H1 (cell line): ENCODE measurements at regions not wholly inside any gene's neighbourhood (a gene's known extent, or its start where the extent isn't known, plus 50 kb on each side); places are given as distances from the start of the nearest gene placed in this dataset.
"Not testable (repeated sequence)": the region's sequence is repeated elsewhere in the genome, so short reads cannot be mapped to it uniquely, and the experiment has no call there.

Source experiments
- CTCF ChIA-PET: fragments of 300-600 bp; sonication (Branson Sonifier 250); formaldehyde crosslinking; loops from one replicate; lab custom pipeline; 2021; ENCODE audit not compliant: partially characterized antibody; lab: Charles Lee
- POLR2A ChIA-PET: fragments of 300-600 bp; sonication (Branson Sonifier 250); formaldehyde crosslinking; loops from one replicate; lab custom pipeline; 2021; ENCODE audit warnings: inconsistent platforms; ENCODE audit not compliant: partially characterized antibody; lab: Charles Lee
- DNase-seq, 2 experiments: peaks; one replicate each; pipeline versions ENCODE4 v3.0.0 to v3.0.0-alpha.2; 2010 to 2022; ENCODE audit warnings: low spot score in 2 of 2, low read depth in 1 of 2, mixed read lengths in 1 of 2
- FAIRE-seq: peaks from 2 replicates; lab custom pipeline; 2011; peaks lifted over from hg19 to GRCh38; lab: Jason Lieb, UNC
- H2AFZ ChIP-seq: 2 replicates; pipeline ENCODE4 v1.8.1; 2012; ENCODE audit warnings: low read length, inconsistent platforms
- H2AK5ac ChIP-seq: 2 replicates; pipeline ENCODE4 v1.6.1; 2013; ENCODE audit warnings: low read depth, low read length
- H2BK120ac ChIP-seq: replicated peaks from 2 replicates; pipeline ENCODE3; 2013; ENCODE audit warnings: low read depth, low read length, inconsistent platforms
- H2BK12ac ChIP-seq: 2 replicates; pipeline ENCODE4 v1.6.1; 2013; ENCODE audit warnings: low read depth, low read length
- H2BK15ac ChIP-seq: 2 replicates; pipeline ENCODE4 v1.6.1; 2013; ENCODE audit warnings: low read length
- H2BK20ac ChIP-seq: 2 replicates; pipeline ENCODE4 v1.6.1; 2013; ENCODE audit warnings: low read length
- H2BK5ac ChIP-seq: 2 replicates; pipeline ENCODE4 v1.6.1; 2013; ENCODE audit warnings: low read depth, low read length
- H3K14ac ChIP-seq: 2 replicates; pipeline ENCODE4 v1.6.1; 2013; ENCODE audit warnings: inconsistent platforms; ENCODE audit not compliant: insufficient read length
- H3K18ac ChIP-seq: 2 replicates; pipeline ENCODE4 v1.6.1; 2013; ENCODE audit warnings: low read length; ENCODE audit errors: extremely low read depth
- H3K23ac ChIP-seq: 2 replicates; pipeline ENCODE4 v1.6.1; 2013; ENCODE audit warnings: inconsistent platforms; ENCODE audit not compliant: insufficient read length
- H3K23me2 ChIP-seq: 2 replicates; pipeline ENCODE4 v1.6.1; 2013; ENCODE audit warnings: low read depth, low read length
- H3K27ac ChIP-seq: 2 replicates; pipeline ENCODE4 v1.6.1; 2011; ENCODE audit warnings: low read depth, low read length, inconsistent platforms
- H3K27me3 ChIP-seq, 4 experiments: replicated peaks in 1 of 4; 1 replicate in 1 of 4; 2 replicates in 3 of 4; pipeline versions ENCODE4 v1.6.1 to v1.8.1; 2011 to 2013; ENCODE audit warnings: low read length in 3 of 4, mild to moderate bottlenecking in 3 of 4, inconsistent platforms in 2 of 4, mixed read lengths in 2 of 4, moderate library complexity in 1 of 4; ENCODE audit not compliant: control insufficient read depth in 3 of 4, insufficient read depth in 3 of 4; ENCODE audit errors: extremely low read depth in 1 of 4
- H3K36me3 ChIP-seq, 4 experiments: 2 replicates each; pipeline versions ENCODE4 v1.6.1 to v1.8.1; 2011 to 2013; ENCODE audit warnings: mild to moderate bottlenecking in 4 of 4, low read length in 3 of 4, moderate library complexity in 2 of 4, control low read depth in 1 of 4, inconsistent platforms in 1 of 4; ENCODE audit not compliant: insufficient read depth in 4 of 4, control insufficient read depth in 2 of 4
- H3K4ac ChIP-seq: replicated peaks from 2 replicates; pipeline ENCODE3; 2013; ENCODE audit warnings: low read length, low read depth, mixed read lengths, inconsistent platforms; ENCODE audit not compliant: insufficient read length
- H3K4me1 ChIP-seq, 4 experiments: replicated peaks in 1 of 4; 1 replicate in 1 of 4; 2 replicates in 3 of 4; pipeline versions ENCODE4 v1.6.1 to v1.8.1; 2011 to 2013; ENCODE audit warnings: low read length in 3 of 4, inconsistent platforms in 2 of 4, mixed read lengths in 1 of 4; ENCODE audit not compliant: insufficient read depth in 4 of 4, control insufficient read depth in 3 of 4
- H3K4me2 ChIP-seq, 2 experiments: 2 replicates each; pipeline versions ENCODE4 v1.6.1 to v1.8.1; 2011 to 2013; ENCODE audit warnings: low read depth in 2 of 2, low read length in 2 of 2, control low read depth in 1 of 2, inconsistent platforms in 1 of 2, mild to moderate bottlenecking in 1 of 2; ENCODE audit not compliant: insufficient read depth in 1 of 2
- H3K4me3 ChIP-seq, 4 experiments: fragments of 200-600, 300-600 bp in 1 of 4; sonication (generic), shearing (Covaris generic), sonication (Bioruptor Twin) in 1 of 4; 2 replicates each; pipeline versions ENCODE4 v1.5.1 to v1.8.1; 2011 to 2016; ENCODE audit warnings: low read length in 4 of 4, low read depth in 3 of 4, control low read depth in 2 of 4, inconsistent platforms in 2 of 4, mild to moderate bottlenecking in 2 of 4, mixed read lengths in 1 of 4, moderate library complexity in 1 of 4; ENCODE audit not compliant: insufficient read depth in 2 of 4; ENCODE audit errors: extremely low read depth in 1 of 4
- H3K56ac ChIP-seq: replicated peaks from 2 replicates; pipeline ENCODE3; 2013; ENCODE audit warnings: low read depth, mild to moderate bottlenecking, mixed read lengths, low read length, inconsistent platforms; ENCODE audit not compliant: insufficient read length
- H3K79me1 ChIP-seq: 2 replicates; pipeline ENCODE4 v1.6.1; 2013; ENCODE audit warnings: low read depth, low read length, control low read depth
- H3K79me2 ChIP-seq, 2 experiments: 2 replicates each; pipeline versions ENCODE4 v1.6.1 to v1.8.1; 2012 to 2013; ENCODE audit warnings: low read length in 2 of 2, mild to moderate bottlenecking in 2 of 2, inconsistent platforms in 1 of 2; ENCODE audit not compliant: insufficient read depth in 2 of 2, control insufficient read depth in 1 of 2
- H3K9ac ChIP-seq, 4 experiments: replicated peaks in 1 of 4; 1 replicate in 1 of 4; 2 replicates in 3 of 4; pipeline versions ENCODE4 v1.6.1 to v1.8.1; 2011 to 2013; ENCODE audit warnings: low read depth in 3 of 4, low read length in 3 of 4, control low read depth in 2 of 4, mild to moderate bottlenecking in 2 of 4, moderate library complexity in 2 of 4, inconsistent platforms in 1 of 4; ENCODE audit errors: extremely low read depth in 1 of 4
- H3K9me3 ChIP-seq, 2 experiments: 2 replicates each; pipeline versions ENCODE4 v1.6.1 to v1.8.1; 2012 to 2013; ENCODE audit warnings: mild to moderate bottlenecking in 2 of 2, moderate library complexity in 2 of 2, control low read depth in 1 of 2, inconsistent platforms in 1 of 2, low read depth in 1 of 2, low read length in 1 of 2, mixed read lengths in 1 of 2; ENCODE audit not compliant: insufficient read depth in 2 of 2
- H4K20me1 ChIP-seq, 2 experiments: replicated peaks in 1 of 2; 2 replicates each; pipeline versions ENCODE3 to v1.8.1; 2011 to 2013; ENCODE audit warnings: inconsistent platforms in 2 of 2, low read length in 2 of 2, mild to moderate bottlenecking in 1 of 2; ENCODE audit not compliant: insufficient read depth in 2 of 2, control insufficient read depth in 1 of 2
- H4K5ac ChIP-seq: 2 replicates; pipeline ENCODE4 v1.6.1; 2013; ENCODE audit warnings: low read length, low read depth, mixed read lengths, inconsistent platforms; ENCODE audit not compliant: insufficient read length
- H4K8ac ChIP-seq: 2 replicates; pipeline ENCODE4 v1.8.0; 2013; ENCODE audit warnings: mild to moderate bottlenecking, moderate library complexity, low read length, inconsistent platforms; ENCODE audit not compliant: insufficient read depth; ENCODE audit errors: extremely low read depth
- H4K91ac ChIP-seq: replicated peaks from 2 replicates; pipeline ENCODE3; 2013; ENCODE audit warnings: low read length, mixed read lengths, inconsistent platforms; ENCODE audit not compliant: insufficient read length
- WGBS, 2 experiments: shearing (Covaris generic) in 1 of 2; methylation state at CpG; one replicate each; pipeline versions ENCODE4 v1.1.6 to v1.1.7; 2013 to 2015; ENCODE audit warnings: low lambda C conversion rate in 2 of 2, mixed read lengths in 2 of 2, inconsistent platforms in 1 of 2, low coverage in 1 of 2, missing lambda C conversion rate in 1 of 2; ENCODE audit not compliant: insufficient replicate concordance in 2 of 2, insufficient coverage in 1 of 2, insufficient read length in 1 of 2; ENCODE audit errors: extremely low coverage in 1 of 2, missing lambda C conversion rate in 1 of 2; 5-methylcytosine and 5-hydroxymethylcytosine counted together

GRCh38 chr21:14013623-14014498 is 196.9 kb downstream of the LIPI start:
- H3K4me3 ChIP-seq, H3K18ac ChIP-seq, H3K56ac ChIP-seq, H2AFZ ChIP-seq, H2BK20ac ChIP-seq, H4K91ac ChIP-seq, H3K79me2 ChIP-seq, H2BK5ac ChIP-seq, H3K23ac ChIP-seq, H3K9ac ChIP-seq, H2BK12ac ChIP-seq, H3K14ac ChIP-seq, H4K5ac ChIP-seq, CTCF ChIA-PET, H2BK15ac ChIP-seq, H4K8ac ChIP-seq, DNase-seq, H3K79me1 ChIP-seq, H4K20me1 ChIP-seq, FAIRE-seq, H3K4me1 ChIP-seq, POLR2A ChIA-PET, H3K27ac ChIP-seq, H2AK5ac ChIP-seq, H3K36me3 ChIP-seq, H2BK120ac ChIP-seq, H3K23me2 ChIP-seq, H3K4ac ChIP-seq, H3K4me2 ChIP-seq, H3K27me3 ChIP-seq: not testable (repeated sequence)
- H3K9me3 ChIP-seq = peaks cover 14 to 71% of the 10 kb centered on the region in 2 experiments; a peak in 3 of 4 replicates
- 88% methylated on average over 15 of the region's 18 CpGs; no CpG with 5 or more reads in 1 of the 2 experiments for WGBS, 2 experiments
